ENCODE measurements at regions not wholly inside any gene's neighbourhood (a gene's known extent, or its start where the extent isn't known, plus 50 kb on each side); places are given as distances from the start of the nearest gene placed in this dataset.

DNA sequence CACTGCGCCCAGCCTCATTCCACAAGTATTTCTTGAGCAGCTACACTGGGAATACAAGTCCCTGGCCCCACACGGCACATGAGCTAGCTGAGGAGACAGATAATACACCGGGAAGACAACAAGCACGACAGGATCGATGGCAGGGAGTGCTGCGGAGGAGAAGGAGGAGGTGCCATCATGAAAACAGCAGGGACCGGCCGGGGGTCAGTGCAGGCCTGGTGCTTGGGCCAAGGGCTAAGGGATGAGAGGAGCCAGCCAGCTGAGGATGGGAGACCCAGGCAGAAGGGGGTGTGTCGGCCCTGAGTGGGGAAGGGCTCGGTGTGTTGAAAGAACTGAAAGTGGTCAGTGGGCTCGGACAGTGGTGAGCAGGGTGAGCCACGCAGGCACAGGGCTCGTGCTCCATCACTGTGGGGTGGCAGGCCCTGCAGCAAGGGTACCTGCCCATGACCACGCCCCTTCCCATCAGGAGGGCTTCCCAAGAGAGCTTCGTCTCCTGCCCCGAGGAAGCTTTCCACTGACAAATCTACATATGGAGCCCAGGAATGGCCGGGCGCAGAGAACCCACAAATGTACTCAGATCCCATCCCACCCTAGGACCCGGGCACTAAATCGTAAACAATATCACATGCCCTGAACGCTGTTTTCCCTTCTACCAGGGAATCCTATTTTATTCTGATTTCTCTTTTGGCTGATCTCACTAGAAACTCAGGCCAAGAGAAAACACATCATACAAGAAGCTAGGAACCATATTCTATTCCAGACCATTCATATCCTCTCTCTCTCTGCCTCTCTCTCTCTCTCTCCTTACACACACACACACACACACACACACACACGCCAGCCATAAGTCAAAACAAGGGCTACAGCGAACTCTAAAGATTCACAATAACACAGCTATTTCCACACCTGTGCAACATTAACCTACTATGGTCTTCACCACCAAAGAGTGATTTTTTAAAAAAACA is 50.7 kb upstream of the TNRC6C start:
- Histone ChIP-seq H3K36me3 (ENCODE audit: control insufficient read depth, insufficient read depth, low read length) (no peaks in the 10 kb centered on the region), H3K4me3 (ENCODE audit: low read depth, low read length) (no peak overlapping the region), H3K9me3 (ENCODE audit: control insufficient read depth, insufficient read depth, low read depth, low read length) (no peaks in the 10 kb centered on the region), H3K4me1 (ENCODE audit: control insufficient read depth, insufficient read depth, low read length) (no peaks in the 10 kb centered on the region), H3K9ac (ENCODE audit: low read length) (no peak overlapping the region), H3K27me3 (ENCODE audit: control insufficient read depth, insufficient read depth, low read length) (no peaks in the 10 kb centered on the region), H3K27ac (ENCODE audit: low read depth, low read length) (no peak overlapping the region)

DNA sequence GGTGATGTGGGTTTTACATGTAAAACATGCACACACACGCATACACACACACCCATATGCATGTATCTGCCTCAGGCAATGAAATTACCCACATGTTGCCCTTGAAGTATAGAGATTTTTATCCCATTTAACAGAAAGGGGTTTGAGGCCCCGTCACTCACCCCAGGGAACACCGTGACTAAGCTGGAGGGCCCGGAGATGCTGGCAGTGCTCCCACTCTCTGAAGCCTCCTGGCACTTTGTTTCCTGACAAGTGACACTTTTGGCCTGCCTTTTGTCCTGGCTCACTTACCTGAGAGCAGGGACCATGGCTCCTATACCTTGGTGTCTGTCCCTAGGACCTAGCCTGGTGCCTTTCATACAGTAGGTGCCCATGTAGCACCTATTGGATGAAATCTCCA is 50.0 kb upstream of the TNRC6C start:
- Histone ChIP-seq H3K9ac (ENCODE audit: low read length) (no peak overlapping the region), H3K36me3 (ENCODE audit: control insufficient read depth, insufficient read depth, low read length) (no peaks in the 10 kb centered on the region)

More for the DNA sequence above, 50.0 kb upstream of the TNRC6C start:
- no peaks in the 10 kb centered on the region for H3K27me3 ChIP-seq (ENCODE audit: control insufficient read depth, insufficient read depth, low read length)
- no peaks in the 10 kb centered on the region for H3K9me3 ChIP-seq (ENCODE audit: control insufficient read depth, insufficient read depth, low read depth, low read length)
- no peaks in the 10 kb centered on the region for H3K4me1 ChIP-seq (ENCODE audit: control insufficient read depth, insufficient read depth, low read length)
- no peak overlapping the region for H3K4me3 ChIP-seq (ENCODE audit: low read depth, low read length)
- H3K27ac ChIP-seq (ENCODE audit: low read depth, low read length): no peak overlapping the region
